Osteoblast (primary cell): ENCODE measurements at regions not wholly inside any gene's neighbourhood (a gene's known extent, or its start where the extent isn't known, plus 50 kb on each side); places are given as distances from the start of the nearest gene placed in this dataset.

ENCODE experiments used
- DNase-seq: peaks from one replicate; pipeline ENCODE4 v3.0.0; 2011; ENCODE audit warnings: low spot score, mixed read lengths; ENCODE audit not compliant: insufficient read length; ENCODE audit errors: missing footprints
- H2AFZ ChIP-seq: 2 replicates; pipeline ENCODE4 v1.6.0; 2011; ENCODE audit warnings: mild to moderate bottlenecking, low read length
- H3K27ac ChIP-seq: 2 replicates; pipeline ENCODE4 v1.5.1; 2011; ENCODE audit warnings: mild to moderate bottlenecking, low read depth, low read length, moderate library complexity
- H3K27me3 ChIP-seq: 2 replicates; pipeline ENCODE4 v1.6.0; 2012; ENCODE audit warnings: mild to moderate bottlenecking, control low read depth, inconsistent platforms, low read length, moderate library complexity; ENCODE audit not compliant: insufficient read depth
- H3K36me3 ChIP-seq: 2 replicates; pipeline ENCODE4 v1.5.1; 2011; ENCODE audit warnings: mild to moderate bottlenecking, low read length, control low read depth, moderate library complexity; ENCODE audit not compliant: insufficient read depth
- H3K4me1 ChIP-seq: 2 replicates; pipeline ENCODE4 v1.5.1; 2011; ENCODE audit warnings: mild to moderate bottlenecking, low read length, control low read depth, moderate library complexity; ENCODE audit not compliant: insufficient read depth
- H3K4me2 ChIP-seq: 2 replicates; pipeline ENCODE4 v1.6.0; 2011; ENCODE audit warnings: mild to moderate bottlenecking, low read length; ENCODE audit not compliant: insufficient read depth
- H3K4me3 ChIP-seq: fragments of 200-600 bp; sonication (generic); 3 replicates; pipeline ENCODE4 v1.5.1; 2012; ENCODE audit warnings: mild to moderate bottlenecking, low read length, inconsistent platforms; ENCODE audit not compliant: insufficient read depth
- H3K79me2 ChIP-seq: 2 replicates; pipeline ENCODE4 v1.6.0; 2012; ENCODE audit warnings: mild to moderate bottlenecking, low read length, control low read depth, inconsistent platforms; ENCODE audit not compliant: insufficient read depth
- H3K9me3 ChIP-seq: 2 replicates; pipeline ENCODE4 v1.5.1; 2011; ENCODE audit warnings: low read depth, low read length, control low read depth
- H4K20me1 ChIP-seq: 2 replicates; pipeline ENCODE4 v1.6.0; 2012; ENCODE audit warnings: mild to moderate bottlenecking, low read length, control low read depth; ENCODE audit not compliant: insufficient read depth
- TF ChIP-seq, protein P1 (sequence below): IDR thresholded peaks from 2 replicates; pipeline ENCODE4 v1.5.1; 2011; ENCODE audit warnings: mild to moderate bottlenecking, low read depth, low read length, moderate library complexity; ENCODE audit errors: extremely low read depth

DNA sequence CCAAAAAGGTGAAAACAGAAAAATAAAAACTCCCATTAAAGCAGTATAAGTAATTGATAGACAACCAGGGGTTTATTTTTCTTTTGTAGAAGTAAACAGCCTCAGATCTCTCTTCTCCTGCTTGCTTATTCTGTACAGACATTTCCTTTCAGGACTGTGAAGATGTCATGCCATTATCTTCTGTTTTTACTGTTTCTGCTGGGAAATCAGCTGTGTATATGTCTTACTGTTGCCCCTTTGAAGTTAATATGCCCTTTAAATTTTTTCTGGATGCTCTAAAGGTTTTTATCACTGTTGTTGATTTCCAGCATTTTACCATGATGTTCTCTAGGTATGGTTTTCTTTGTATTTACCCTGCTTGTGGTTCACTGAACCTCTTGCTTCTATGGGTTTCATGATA lies 199.5 kb downstream of the NXNL2 start:
- Histone ChIP-seq H4K20me1 (no peaks in the 10 kb centered on the region), H3K4me2 (no peak overlapping the region), H3K36me3 (no peaks in the 10 kb centered on the region), H3K9me3 (no peaks in the 10 kb centered on the region), H3K27me3 (no peaks in the 10 kb centered on the region), H2AFZ (no peak overlapping the region), H3K4me3 (no peak overlapping the region), H3K27ac (peak overlapping the region; percentile 78), H3K4me1 (peaks cover 35% of the 10 kb centered on the region), H3K79me2 (no peaks in the 10 kb centered on the region)
- TF ChIP-seq, protein P1, sequence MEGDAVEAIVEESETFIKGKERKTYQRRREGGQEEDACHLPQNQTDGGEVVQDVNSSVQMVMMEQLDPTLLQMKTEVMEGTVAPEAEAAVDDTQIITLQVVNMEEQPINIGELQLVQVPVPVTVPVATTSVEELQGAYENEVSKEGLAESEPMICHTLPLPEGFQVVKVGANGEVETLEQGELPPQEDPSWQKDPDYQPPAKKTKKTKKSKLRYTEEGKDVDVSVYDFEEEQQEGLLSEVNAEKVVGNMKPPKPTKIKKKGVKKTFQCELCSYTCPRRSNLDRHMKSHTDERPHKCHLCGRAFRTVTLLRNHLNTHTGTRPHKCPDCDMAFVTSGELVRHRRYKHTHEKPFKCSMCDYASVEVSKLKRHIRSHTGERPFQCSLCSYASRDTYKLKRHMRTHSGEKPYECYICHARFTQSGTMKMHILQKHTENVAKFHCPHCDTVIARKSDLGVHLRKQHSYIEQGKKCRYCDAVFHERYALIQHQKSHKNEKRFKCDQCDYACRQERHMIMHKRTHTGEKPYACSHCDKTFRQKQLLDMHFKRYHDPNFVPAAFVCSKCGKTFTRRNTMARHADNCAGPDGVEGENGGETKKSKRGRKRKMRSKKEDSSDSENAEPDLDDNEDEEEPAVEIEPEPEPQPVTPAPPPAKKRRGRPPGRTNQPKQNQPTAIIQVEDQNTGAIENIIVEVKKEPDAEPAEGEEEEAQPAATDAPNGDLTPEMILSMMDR: no peak
- no peak for DNase-seq

- Histone ChIP-seq H3K27ac (no peak overlapping the region), H3K9me3 (no peaks in the 10 kb centered on the region), H2AFZ (no peak overlapping the region), H3K4me3 (no peak overlapping the region), H3K27me3 (no peaks in the 10 kb centered on the region), H4K20me1 (no peaks in the 10 kb centered on the region), H3K36me3 (no peaks in the 10 kb centered on the region), H3K4me2 (no peak overlapping the region), H3K79me2 (no peaks in the 10 kb centered on the region), H3K4me1 (peaks cover 33% of the 10 kb centered on the region)
- no peak for DNase-seq
- TF ChIP-seq, protein P1: no peak
Measured at GRCh38 chr9:88736136-88736637, 201.2 kb downstream of the NXNL2 start.

GRCh38 chr9:88737031-88737430 lies 202.1 kb downstream of the NXNL2 start:
- H3K4me1 ChIP-seq: peaks cover 25% of the 10 kb centered on the region
- no peaks in the 10 kb centered on the region for H3K27me3 ChIP-seq
- no peak overlapping the region for H3K4me2 ChIP-seq
- no peaks in the 10 kb centered on the region for H3K9me3 ChIP-seq
- H3K4me3 ChIP-seq: no peak overlapping the region
- H4K20me1 ChIP-seq: no peaks in the 10 kb centered on the region
- H3K27ac ChIP-seq: no peak overlapping the region
- H3K79me2 ChIP-seq: no peaks in the 10 kb centered on the region
- DNase-seq: no peak
- no peaks in the 10 kb centered on the region for H3K36me3 ChIP-seq
- TF ChIP-seq, protein P1: no peak
- no peak overlapping the region for H2AFZ ChIP-seq

GRCh38 chr9:88737876-88738275 lies 202.9 kb downstream of the NXNL2 start:
- Histone ChIP-seq H3K79me2 (no peaks in the 10 kb centered on the region), H3K4me1 (peaks cover 24% of the 10 kb centered on the region), H3K9me3 (no peaks in the 10 kb centered on the region), H3K36me3 (no peaks in the 10 kb centered on the region), H3K27me3 (no peaks in the 10 kb centered on the region), H2AFZ (no peak overlapping the region), H3K27ac (no peak overlapping the region), H4K20me1 (no peaks in the 10 kb centered on the region), H3K4me2 (no peak overlapping the region), H3K4me3 (no peak overlapping the region)
- TF ChIP-seq, protein P1: no peak
- no peak for DNase-seq
